ENCODE measurements at regions not wholly inside any gene's neighbourhood (a gene's known extent, or its start where the extent isn't known, plus 50 kb on each side); places are given as distances from the start of the nearest gene placed in this dataset.

- TF ChIP-seq EZH2 (IDR thresholded peaks at IDR 0.05; ENCODE audit: borderline replicate concordance, low read depth, low read length, poor library complexity, severe bottlenecking) (no peak), CTCF (conservative IDR thresholded peaks at IDR 0.05; ENCODE audit: low read depth, low read length) (no peak)
Observed at GRCh38 chr3:110795163-110795562, 276.5 kb upstream of the NECTIN3 start.

Measured in A673 (cell line).